ENCODE measurements at regions not wholly inside any gene's neighbourhood (a gene's known extent, or its start where the extent isn't known, plus 50 kb on each side); places are given as distances from the start of the nearest gene placed in this dataset.
"Not testable (repeated sequence)": the region's sequence is repeated elsewhere in the genome, so short reads cannot be mapped to it uniquely, and the experiment has no call there.

- Mint-ChIP-seq H3K27me3 (ENCODE audit: low read depth) (no peaks in the 10 kb centered on the region), H3K36me3 (ENCODE audit: low read depth) (no peaks in the 10 kb centered on the region), H3K9me3 (peaks cover 4% of the 10 kb centered on the region), H3K4me1 (ENCODE audit: low read depth) (no peaks in the 10 kb centered on the region), H3K27ac (no peak overlapping the region), H3K4me3 (ENCODE audit: low read depth) (no peak overlapping the region)
- intact Hi-C loops (cut with micrococcal nuclease) = no loop called here
- DNase-seq (ENCODE audit: low spot score) = no peak
These were observed 679.2 kb downstream of the TENT5A start for GRCh38 chr6:81073318-81073717.

DNA sequence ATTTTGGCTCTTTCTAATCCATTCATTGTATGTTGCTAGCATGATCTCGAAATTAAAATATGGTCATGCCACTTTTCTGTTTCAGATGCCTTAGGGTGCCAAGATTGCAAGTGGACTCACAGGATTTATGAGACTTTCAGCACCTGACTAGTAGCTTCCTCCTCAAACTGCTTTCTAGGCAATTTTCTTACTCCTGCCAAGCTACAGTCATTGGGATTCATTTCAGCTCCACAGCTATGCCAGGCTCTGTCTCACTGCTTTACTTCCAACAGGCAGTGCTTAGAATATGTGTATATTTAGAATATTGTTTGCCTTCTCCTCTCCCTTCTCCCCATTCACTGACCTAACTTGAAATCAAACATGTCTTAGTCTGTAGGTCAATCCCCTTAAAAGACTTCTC is 681.4 kb downstream of the TENT5A start:
- Mint-ChIP-seq H3K27ac (no peak overlapping the region), H3K4me3 (ENCODE audit: low read depth) (no peak overlapping the region), H3K27me3 (ENCODE audit: low read depth) (no peaks in the 10 kb centered on the region), H3K36me3 (ENCODE audit: low read depth) (no peaks in the 10 kb centered on the region), H3K4me1 (ENCODE audit: low read depth) (no peaks in the 10 kb centered on the region), H3K9me3 (peaks cover 4% of the 10 kb centered on the region)
- DNase-seq (ENCODE audit: low spot score) = no peak
- intact Hi-C loops (cut with micrococcal nuclease) = no loop called here

GRCh38 chr6:81067057-81067456 is 685.4 kb downstream of the TENT5A start:
- DNase-seq (ENCODE audit: low spot score) = no peak
- no peak overlapping the region for H3K27ac Mint-ChIP-seq
- no peaks in the 10 kb centered on the region for H3K4me1 Mint-ChIP-seq (ENCODE audit: low read depth)
- no peaks in the 10 kb centered on the region for H3K27me3 Mint-ChIP-seq (ENCODE audit: low read depth)
- intact Hi-C loops (cut with micrococcal nuclease) = no loop called here
- H3K36me3 Mint-ChIP-seq (ENCODE audit: low read depth) = no peaks in the 10 kb centered on the region
- H3K9me3 Mint-ChIP-seq = no peaks in the 10 kb centered on the region
- H3K4me3 Mint-ChIP-seq (ENCODE audit: low read depth) = no peak overlapping the region

DNA sequence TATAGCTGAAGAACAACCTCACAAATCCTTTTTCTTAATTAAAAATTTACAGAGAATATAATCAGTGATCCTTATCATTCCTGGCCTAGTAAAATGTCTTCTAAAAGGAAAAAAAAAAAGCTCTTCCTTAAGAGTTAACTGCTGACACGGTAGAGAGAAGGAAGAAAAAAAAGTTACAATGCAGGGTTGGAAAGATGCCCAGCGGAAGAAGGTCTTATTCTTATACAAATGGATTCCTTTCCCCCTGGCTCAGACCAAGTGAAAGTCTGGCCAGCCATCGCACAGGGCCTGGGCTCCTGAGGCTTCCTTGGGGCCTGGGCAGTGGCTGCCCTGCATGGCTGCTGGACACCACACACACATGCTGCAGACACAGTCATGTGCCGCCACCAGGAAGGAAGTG is 688.6 kb downstream of the TENT5A start:
- intact Hi-C loops (cut with micrococcal nuclease) = no loop called here
- no peaks in the 10 kb centered on the region for H3K27me3 Mint-ChIP-seq (ENCODE audit: low read depth)
- no peaks in the 10 kb centered on the region for H3K4me1 Mint-ChIP-seq (ENCODE audit: low read depth)
- no peak for DNase-seq (ENCODE audit: low spot score)
- H3K4me3 Mint-ChIP-seq (ENCODE audit: low read depth) = no peak overlapping the region
- H3K9me3 Mint-ChIP-seq = no peaks in the 10 kb centered on the region
- no peak overlapping the region for H3K27ac Mint-ChIP-seq
- H3K36me3 Mint-ChIP-seq (ENCODE audit: low read depth) = no peaks in the 10 kb centered on the region

- Mint-ChIP-seq H3K27me3 (ENCODE audit: low read depth) (no peaks in the 10 kb centered on the region), H3K36me3 (ENCODE audit: low read depth) (no peaks in the 10 kb centered on the region), H3K9me3 (peaks cover 5% of the 10 kb centered on the region), H3K4me1 (ENCODE audit: low read depth) (no peaks in the 10 kb centered on the region), H3K4me3 (ENCODE audit: low read depth) (no peak overlapping the region), H3K27ac (no peak overlapping the region)
- intact Hi-C loops (cut with micrococcal nuclease) = no loop called here
- DNase-seq (ENCODE audit: low spot score) = no peak
These were observed 698.4 kb downstream of the TENT5A start for GRCh38 chr6:81054036-81054435.

- Mint-ChIP-seq H3K27ac (no peak overlapping the region), H3K9me3 (peaks cover 1% of the 10 kb centered on the region), H3K27me3 (ENCODE audit: low read depth) (no peaks in the 10 kb centered on the region), H3K4me1 (ENCODE audit: low read depth) (no peaks in the 10 kb centered on the region), H3K4me3 (ENCODE audit: low read depth) (no peak overlapping the region), H3K36me3 (ENCODE audit: low read depth) (no peaks in the 10 kb centered on the region)
- intact Hi-C loops (cut with micrococcal nuclease) = no loop called here
- no peak for DNase-seq (ENCODE audit: low spot score)
These were observed 700.5 kb downstream of the TENT5A start for GRCh38 chr6:81051952-81052351.

DNA sequence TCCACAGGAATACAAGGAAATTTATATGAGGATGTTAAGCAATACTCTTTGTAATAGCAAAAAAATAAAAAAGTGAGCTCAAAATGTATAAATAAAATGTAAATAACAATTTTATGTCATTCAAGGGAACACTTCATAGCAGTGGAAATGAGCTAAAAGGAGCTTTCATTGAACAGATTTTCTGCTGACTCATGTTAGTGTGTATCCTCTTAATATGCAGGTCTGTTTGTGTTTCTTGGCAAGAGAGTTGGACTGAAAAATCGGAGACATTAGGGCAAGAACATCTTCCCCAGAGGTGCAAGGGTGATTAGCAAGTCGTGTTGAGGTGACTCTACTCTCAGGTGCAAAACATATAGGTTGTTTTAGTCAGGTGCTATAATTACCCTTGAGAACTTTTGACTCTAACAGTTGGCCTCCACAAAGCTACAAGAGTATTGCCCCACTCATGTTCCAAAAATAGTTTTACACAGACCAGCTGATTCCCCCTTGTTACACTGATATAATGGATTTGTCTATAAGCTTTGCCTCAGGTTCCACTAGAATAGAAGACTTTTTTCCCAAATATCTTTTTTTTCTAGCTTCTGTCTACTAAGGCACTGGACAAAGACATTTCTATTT is 702.9 kb downstream of the TENT5A start:
- Mint-ChIP-seq H3K36me3 (ENCODE audit: low read depth) (no peaks in the 10 kb centered on the region), H3K4me1 (ENCODE audit: low read depth) (no peaks in the 10 kb centered on the region), H3K27me3 (ENCODE audit: low read depth) (no peaks in the 10 kb centered on the region), H3K27ac (no peak overlapping the region), H3K4me3 (ENCODE audit: low read depth) (no peak overlapping the region), H3K9me3 (no peaks in the 10 kb centered on the region)
- intact Hi-C loops (cut with micrococcal nuclease) = no loop called here
- no peak for DNase-seq (ENCODE audit: low spot score)

GRCh38 chr6:81031416-81031815 is 721.1 kb downstream of the TENT5A start:
- no peaks in the 10 kb centered on the region for H3K27me3 Mint-ChIP-seq (ENCODE audit: low read depth)
- no peaks in the 10 kb centered on the region for H3K4me1 Mint-ChIP-seq (ENCODE audit: low read depth)
- H3K4me3 Mint-ChIP-seq (ENCODE audit: low read depth) = no peak overlapping the region
- intact Hi-C loops (cut with micrococcal nuclease) = no loop called here
- no peak overlapping the region for H3K27ac Mint-ChIP-seq
- no peak for DNase-seq (ENCODE audit: low spot score)
- peaks cover 3% of the 10 kb centered on the region for H3K9me3 Mint-ChIP-seq
- H3K36me3 Mint-ChIP-seq (ENCODE audit: low read depth) = no peaks in the 10 kb centered on the region

GRCh38 chr6:81026041-81026553 is 726.4 kb downstream of the TENT5A start:
- Mint-ChIP-seq H3K27ac (no peak overlapping the region), H3K4me1 (ENCODE audit: low read depth) (no peaks in the 10 kb centered on the region), H3K4me3 (ENCODE audit: low read depth) (no peak overlapping the region), H3K9me3 (peaks cover 22% of the 10 kb centered on the region), H3K27me3 (ENCODE audit: low read depth) (no peaks in the 10 kb centered on the region), H3K36me3 (ENCODE audit: low read depth) (no peaks in the 10 kb centered on the region)
- intact Hi-C loops (cut with micrococcal nuclease) = no loop called here
- no peak for DNase-seq (ENCODE audit: low spot score)

- no peaks in the 10 kb centered on the region for H3K36me3 Mint-ChIP-seq (ENCODE audit: low read depth)
- no peak overlapping the region for H3K27ac Mint-ChIP-seq
- H3K9me3 Mint-ChIP-seq = peaks cover 35% of the 10 kb centered on the region
- no peak for DNase-seq (ENCODE audit: low spot score)
- intact Hi-C loops (cut with micrococcal nuclease) = no loop called here
- no peaks in the 10 kb centered on the region for H3K27me3 Mint-ChIP-seq (ENCODE audit: low read depth)
- no peak overlapping the region for H3K4me3 Mint-ChIP-seq (ENCODE audit: low read depth)
- no peaks in the 10 kb centered on the region for H3K4me1 Mint-ChIP-seq (ENCODE audit: low read depth)
These were observed 728.8 kb downstream of the TENT5A start for GRCh38 chr6:81023709-81024108.

- no peak for DNase-seq (ENCODE audit: low spot score)
- peaks cover 35% of the 10 kb centered on the region for H3K9me3 Mint-ChIP-seq
- H3K27ac Mint-ChIP-seq = no peak overlapping the region
- no peaks in the 10 kb centered on the region for H3K4me1 Mint-ChIP-seq (ENCODE audit: low read depth)
- intact Hi-C loops (cut with micrococcal nuclease) = no loop called here
- no peaks in the 10 kb centered on the region for H3K27me3 Mint-ChIP-seq (ENCODE audit: low read depth)
- H3K36me3 Mint-ChIP-seq (ENCODE audit: low read depth) = no peaks in the 10 kb centered on the region
- H3K4me3 Mint-ChIP-seq (ENCODE audit: low read depth) = no peak overlapping the region
These were observed 729.4 kb downstream of the TENT5A start for GRCh38 chr6:81023007-81023582.

GRCh38 chr6:81017586-81017985 is 734.9 kb downstream of the TENT5A start:
- H3K27ac Mint-ChIP-seq; H3K4me1 Mint-ChIP-seq (ENCODE audit: low read depth); DNase-seq (ENCODE audit: low spot score); H3K4me3 Mint-ChIP-seq (ENCODE audit: low read depth); intact Hi-C loops (cut with micrococcal nuclease); H3K36me3 Mint-ChIP-seq (ENCODE audit: low read depth); H3K27me3 Mint-ChIP-seq (ENCODE audit: low read depth): not testable (repeated sequence)
- H3K9me3 Mint-ChIP-seq = peaks cover 21% of the 10 kb centered on the region

DNA sequence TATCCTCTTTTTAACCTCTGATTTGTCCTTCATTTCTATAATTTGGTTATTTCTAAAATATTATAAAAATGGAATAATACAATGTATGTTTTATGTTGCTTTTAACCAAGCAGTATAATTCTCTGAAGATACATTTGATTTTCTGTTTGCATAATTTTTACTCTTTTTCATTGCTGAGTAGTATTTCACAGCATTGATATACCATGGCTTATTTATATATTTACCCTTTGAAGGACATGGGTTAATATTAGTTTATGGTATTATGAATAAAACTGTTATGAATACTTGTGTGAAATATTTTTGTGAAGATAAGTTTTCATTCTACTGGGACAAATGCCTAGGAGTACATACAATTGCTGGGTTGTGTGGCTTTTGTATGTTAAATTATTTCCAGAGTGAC is 748.6 kb downstream of the TENT5A start:
- Mint-ChIP-seq H3K4me3 (ENCODE audit: low read depth) (no peak overlapping the region), H3K9me3 (peaks cover 11% of the 10 kb centered on the region), H3K27me3 (ENCODE audit: low read depth) (no peaks in the 10 kb centered on the region), H3K27ac (no peak overlapping the region), H3K36me3 (ENCODE audit: low read depth) (no peaks in the 10 kb centered on the region), H3K4me1 (ENCODE audit: low read depth) (no peaks in the 10 kb centered on the region)
- no peak for DNase-seq (ENCODE audit: low spot score)
- intact Hi-C loops (cut with micrococcal nuclease) = no loop called here
